ENCODE measurements at regions not wholly inside any gene's neighbourhood (a gene's known extent, or its start where the extent isn't known, plus 50 kb on each side); places are given as distances from the start of the nearest gene placed in this dataset.

DNA sequence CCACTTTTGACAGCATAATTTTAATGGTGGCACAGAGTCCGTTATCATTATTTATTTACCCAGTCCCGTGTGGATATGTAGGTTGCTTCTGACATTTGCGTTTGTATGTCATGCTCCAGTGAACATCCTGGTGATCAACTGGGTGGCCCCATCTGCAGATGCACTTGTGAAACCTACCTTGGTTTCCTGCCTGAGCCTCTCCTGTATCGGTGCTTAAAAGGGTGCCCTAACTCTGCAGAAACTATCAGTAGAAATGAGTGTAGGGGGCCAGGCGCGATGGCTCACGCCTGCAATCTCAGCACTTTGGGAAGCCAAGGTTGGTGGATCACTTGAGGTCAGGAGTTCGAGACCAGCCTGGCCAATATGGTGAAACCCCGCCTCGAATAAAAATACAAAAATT, 92.1 kb upstream of the IER5L start:
- DNase-seq (ENCODE audit: low spot score) = no peak

DNA sequence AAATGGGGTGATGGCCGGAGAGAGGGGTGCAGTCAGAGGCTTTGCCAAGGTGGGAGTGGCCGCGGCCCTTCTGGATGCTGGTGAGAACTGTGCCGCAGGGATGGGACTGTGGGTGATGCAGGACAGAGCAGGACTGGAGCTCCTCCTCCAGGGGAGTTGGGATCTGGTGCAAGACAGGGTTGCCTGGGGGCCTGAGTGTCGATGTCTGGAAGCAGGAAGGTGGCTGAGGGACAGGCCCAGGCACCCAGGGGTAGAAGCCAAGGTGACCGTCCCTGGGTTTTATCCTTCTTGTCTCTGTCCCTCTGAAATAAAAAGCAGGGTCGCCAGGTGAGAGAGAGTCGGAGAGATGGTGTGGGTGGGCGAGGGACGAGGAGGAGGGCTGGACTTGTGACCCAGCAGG, 89.1 kb upstream of the IER5L start:
- no peak for DNase-seq (ENCODE audit: low spot score)

DNA sequence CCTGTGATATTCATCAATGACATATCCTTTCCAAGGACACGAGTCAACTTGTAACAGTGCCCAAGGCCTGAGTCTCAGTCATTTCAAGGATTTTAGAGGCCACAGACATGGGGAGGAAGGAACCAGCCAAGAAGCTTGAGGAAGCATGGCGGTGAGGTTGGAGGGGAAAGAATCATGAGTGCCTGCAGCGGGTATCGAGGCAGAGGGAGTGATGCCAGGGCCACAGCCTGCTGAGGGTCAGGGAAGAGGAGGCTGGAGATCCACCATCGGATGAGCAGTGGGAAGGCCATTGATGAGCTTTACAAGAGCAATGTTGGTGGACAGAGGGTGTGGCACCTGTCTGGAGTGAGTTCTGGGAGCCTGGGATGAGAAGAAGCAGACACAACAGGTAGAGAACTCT, 88.5 kb upstream of the IER5L start:
- DNase-seq (ENCODE audit: low spot score) = no peak

DNA sequence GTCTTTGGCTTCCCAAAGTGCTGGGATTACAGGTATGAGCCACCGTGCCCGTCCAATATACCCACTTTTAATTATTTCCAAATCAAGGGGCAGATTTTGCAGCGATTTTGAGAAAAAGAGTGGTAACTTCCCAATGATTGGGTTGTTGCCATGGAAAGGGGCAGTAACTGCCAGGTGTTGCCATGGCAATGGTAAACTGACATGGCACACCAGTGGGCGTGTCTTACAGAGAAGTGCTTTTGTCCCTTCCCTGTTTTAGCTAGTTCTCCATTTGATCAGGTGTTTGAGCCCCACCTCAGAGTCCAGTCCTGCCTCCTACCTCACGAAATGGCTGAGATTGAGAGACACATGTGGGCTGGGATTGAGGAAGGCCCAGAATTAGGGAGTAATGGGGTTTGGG, 86.3 kb upstream of the IER5L start:
- no peak for DNase-seq (ENCODE audit: low spot score)

DNA sequence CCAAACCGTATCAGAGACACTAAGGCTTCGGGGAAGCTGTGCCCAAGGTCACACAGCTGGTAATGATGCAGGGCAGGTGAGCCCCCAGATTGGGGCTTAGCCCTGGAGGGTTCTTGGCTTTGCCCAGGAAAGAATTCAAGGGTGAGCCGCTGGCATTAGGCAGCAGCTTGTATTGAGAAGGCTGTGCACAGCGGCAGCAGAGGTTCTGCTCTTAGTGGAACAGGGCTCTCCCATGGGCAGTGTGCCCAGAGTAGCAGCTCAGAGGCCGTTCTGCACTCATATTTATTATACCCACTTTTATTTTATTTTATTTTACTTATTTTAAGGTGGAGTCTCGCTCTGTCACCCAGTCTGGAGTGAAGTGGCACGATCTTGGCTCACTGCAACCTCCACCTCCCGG, 85.8 kb upstream of the IER5L start:
- DNase-seq (ENCODE audit: low spot score) = no peak

DNA sequence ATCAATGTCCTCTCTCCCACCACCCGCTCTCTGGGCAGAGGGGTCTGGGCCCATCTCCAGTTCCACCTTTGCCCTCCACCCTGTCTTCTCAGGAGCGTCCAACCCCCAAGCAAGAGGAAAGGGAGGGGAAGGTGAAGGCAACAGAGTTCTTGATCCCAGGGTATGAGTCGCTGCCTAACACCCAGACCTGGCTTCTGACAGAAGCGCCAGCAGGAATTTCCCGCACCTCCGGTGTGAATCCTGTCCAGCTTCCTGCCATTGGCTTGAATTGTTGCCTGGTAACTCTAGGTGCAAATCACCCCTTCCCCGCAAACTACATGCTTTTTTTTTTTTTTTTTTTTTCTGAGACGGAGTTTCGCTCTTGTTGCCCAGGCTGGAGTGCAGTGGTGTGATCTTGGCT, 84.2 kb upstream of the IER5L start:
- DNase-seq (ENCODE audit: low spot score) = no peak

DNA sequence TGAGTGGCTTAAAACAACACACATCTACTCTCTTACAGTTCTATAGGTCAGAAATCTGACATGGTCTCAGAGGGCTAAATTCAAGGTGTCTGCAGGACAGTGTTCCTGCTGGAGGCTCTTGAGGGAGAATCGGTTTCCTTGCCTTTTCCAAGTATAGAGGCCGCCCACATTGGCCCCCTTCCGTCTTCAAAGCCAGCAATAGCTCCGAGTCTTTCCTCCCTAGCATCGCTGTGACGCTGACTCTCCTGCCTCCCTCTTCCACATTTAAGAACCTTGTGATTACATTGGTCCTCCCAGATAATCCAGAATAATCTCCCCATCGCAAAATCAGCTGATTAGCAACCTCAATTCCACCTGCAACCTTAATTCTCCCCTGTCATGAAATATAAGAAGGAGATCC, 81.3 kb upstream of the IER5L start:
- no peak for DNase-seq (ENCODE audit: low spot score)

DNA sequence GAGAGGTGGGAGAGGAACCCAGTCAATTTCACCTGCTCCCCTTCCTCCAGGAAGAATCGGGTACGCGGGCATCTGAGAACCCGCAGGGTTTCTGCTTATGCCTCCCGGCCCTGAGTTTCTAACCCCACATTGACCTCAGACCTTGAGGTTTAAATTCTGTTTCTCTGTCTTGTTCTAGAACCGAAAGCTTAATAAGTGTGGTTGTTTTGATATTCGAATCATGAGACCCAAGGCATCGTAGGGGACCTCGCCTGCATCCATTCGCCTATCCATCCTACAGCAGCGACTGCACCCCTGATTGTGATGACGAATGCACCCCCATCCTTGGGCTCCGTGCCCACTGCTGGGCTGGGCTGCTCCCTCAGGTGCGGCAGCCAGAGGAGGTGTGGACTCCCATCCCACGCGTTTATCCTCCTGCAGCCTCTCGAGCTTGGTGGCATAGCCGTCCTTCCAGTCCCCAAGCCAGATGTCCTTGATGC, 80.8 kb upstream of the IER5L start:
- DNase-seq (ENCODE audit: low spot score) = no peak

DNA sequence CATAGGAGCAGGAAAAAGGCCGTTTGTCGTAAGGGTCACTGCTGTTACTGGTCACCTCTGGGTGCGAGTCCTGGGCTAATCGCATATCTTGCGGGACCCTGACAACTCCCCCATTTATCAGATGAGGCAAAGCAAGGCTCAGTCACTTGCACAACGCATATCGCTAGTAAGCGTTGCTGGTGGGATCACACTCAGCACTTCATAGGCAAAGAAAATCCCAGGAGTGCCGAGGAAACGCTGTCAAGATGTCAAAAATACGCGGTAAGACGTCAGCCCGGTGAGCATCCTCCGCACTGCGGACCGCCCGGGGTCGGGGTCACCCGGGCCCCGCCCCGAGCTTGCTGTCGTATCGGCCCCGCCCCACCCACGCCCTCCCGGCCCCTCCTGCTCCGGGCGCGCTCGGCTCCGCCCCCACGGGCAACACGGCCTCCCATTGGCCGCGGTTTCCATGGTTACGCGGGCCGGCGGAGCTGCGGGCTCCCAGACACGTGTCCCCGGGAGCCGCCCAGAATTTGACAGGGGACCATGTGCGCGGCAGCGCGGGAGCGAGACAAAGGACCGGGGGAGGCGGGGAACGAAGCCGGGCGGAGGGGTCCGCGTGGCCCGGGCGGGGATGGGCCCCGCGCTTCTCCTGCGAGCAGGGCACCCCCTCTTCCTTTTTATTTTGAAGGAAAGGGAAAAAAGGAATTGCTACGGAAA, 80.2 kb upstream of the IER5L start:
- DNase-seq (ENCODE audit: low spot score) = peak; percentile 98

DNA sequence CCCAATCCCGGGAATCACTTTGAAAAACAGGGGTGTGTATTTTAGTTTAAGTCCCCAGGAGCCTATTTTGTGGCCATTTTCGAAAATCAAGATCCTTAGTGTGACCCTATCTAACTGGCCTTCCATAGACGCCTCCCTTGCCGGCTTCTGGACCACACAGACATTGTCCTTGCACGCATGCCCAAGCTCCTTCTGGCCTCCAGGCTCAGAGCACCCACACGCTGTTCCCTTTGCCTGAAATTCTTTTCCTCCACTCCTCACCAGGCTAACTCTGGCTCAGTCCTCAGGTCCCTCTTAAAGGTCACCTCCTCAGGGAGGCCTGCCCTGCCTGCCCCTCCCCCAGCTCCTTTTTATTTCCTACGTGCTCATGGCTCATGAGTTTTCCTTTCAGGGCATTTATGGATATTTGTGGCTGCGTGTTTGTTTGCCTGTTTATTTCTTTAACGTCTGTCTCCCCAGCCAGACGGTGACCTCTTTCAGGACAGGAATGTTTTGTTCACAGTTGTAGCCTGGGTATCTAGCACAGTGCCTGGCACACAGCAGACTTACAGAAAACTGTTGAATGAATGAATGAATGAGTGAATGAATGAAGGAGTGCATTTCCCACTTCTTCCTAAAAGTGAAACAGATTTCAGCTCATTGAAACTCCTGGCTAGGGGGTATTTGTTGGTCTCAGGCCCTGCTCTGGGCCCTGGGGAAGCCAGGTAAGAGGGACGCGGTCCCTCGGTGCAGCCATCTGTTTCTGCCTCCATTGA, 79.1 kb upstream of the IER5L start:
- no peak for DNase-seq (ENCODE audit: low spot score)

DNA sequence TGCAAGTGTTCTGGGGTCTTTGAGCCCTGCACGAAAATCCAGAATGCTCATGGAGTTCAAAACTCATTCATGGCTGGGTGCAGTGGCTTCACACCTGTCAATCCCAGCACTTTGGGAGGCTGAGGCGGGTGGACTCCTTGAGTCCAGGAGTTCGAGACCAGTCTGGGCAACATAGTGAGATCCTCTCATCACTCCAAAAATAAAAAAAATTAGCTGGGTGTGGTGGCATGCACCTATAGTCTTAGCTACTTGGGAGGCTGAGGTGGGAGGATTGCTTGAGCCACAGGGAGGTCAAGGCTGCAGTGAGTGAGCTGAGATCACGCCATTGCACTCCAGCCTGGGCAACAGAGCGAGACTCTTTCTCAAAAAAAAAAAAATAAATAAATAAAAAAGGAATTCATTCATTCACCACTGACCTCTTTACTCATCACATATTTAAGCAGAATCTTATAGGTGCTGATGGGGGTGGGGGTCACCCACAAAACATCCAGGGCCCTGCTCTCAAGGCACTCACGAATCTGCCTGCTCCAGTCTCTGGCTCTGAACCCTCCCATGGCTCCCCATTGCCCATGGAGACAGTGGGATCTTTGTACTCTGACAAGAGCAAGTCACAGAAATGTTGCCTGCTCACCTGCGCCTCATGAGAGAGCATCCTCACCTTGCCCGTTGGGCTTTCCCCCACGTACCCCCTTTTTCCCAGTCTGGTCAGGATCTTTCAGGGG, 76.7 kb upstream of the IER5L start:
- DNase-seq (ENCODE audit: low spot score) = no peak

DNA sequence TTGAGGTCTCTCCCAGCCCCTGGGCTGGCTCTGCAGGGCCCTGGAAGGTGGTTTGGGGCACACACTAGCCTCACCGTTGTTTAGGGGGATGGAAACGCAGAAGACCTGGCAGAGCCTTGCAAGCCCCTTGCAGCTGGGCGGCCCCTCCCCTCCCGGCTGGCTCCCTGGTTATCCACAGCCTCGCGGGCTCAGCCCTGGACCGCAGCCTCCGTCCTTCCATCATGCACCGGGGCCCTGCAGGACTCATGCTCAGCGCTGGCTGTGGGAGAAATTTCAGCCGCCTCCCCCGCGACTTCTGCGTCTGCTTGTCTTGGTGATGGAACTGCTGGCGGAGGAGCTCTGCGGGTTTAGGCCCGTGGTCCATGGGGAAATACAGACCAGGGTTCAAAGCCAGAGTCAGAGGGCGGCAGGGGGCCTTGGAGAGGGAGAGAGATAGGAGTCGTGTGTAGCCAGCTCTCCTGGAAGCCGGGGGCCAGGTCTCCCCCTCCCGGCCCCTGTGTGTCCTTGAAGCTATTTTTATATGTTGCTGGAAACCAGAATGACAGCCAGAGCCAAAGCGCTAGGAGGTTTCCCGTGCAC, 75.8 kb upstream of the IER5L start:
- peak; percentile 22 for DNase-seq (ENCODE audit: low spot score)

DNA sequence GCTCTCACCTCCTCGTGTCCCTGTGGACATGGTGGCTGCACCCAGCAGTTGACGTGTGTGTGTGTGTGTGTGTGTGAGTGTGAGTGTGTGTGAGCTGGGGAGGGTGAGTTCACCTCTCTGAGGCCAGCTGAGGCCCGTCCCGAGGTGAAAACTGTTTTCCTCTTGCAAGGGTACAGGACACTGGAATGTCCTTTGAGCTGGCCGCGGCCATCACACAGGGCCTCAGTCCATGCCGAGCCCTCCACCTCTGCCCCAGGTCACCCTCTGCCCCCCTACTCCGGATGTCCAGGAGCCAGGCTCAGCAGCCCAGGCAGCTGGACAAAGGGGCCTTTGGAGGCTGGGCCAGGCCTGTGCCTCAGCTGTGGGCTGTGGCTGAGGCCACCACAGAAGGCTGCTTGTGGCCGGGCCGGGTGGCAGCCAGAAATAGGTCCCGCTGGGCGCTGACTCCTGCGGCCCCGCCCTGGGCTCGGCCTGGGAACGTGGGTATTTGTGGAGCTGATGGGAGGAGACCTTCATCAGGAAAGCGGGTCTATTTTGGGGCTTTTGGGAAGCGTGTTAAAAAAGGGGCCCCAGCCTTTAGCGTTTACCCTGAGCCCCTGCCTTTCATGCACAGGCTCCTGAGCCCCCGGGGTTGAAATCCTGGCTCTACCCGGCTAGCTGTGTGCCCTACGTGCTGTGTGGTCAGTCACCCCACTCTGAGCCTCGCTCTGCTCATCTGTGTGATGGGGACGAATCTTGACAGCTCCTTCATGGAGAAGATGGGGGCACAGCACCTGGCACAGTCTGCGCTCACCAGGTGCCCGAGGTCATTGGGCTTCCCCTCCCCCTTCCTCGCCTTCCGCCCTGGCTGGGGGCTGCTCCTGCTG, 75.1 kb upstream of the IER5L start:
- no peak for DNase-seq (ENCODE audit: low spot score)

DNA sequence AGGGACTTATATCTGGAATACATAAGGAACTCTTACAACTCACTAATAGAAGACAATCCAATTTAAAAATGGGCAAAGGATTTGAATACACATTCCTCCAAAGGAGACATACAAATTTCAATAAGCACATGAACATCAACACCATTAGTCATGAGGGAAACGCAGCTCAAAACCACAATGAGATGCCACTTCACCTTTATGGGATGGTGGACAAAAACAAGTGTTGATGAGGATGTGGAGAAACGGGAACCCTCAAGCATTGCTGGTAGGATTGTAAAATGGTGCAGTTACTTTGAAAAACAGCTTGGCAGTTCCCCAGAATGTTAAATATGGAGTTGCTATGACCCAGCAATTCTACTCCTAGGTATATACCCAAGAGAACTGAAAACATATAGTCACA, 72.7 kb upstream of the IER5L start:
- no peak for DNase-seq (ENCODE audit: low spot score)

DNA sequence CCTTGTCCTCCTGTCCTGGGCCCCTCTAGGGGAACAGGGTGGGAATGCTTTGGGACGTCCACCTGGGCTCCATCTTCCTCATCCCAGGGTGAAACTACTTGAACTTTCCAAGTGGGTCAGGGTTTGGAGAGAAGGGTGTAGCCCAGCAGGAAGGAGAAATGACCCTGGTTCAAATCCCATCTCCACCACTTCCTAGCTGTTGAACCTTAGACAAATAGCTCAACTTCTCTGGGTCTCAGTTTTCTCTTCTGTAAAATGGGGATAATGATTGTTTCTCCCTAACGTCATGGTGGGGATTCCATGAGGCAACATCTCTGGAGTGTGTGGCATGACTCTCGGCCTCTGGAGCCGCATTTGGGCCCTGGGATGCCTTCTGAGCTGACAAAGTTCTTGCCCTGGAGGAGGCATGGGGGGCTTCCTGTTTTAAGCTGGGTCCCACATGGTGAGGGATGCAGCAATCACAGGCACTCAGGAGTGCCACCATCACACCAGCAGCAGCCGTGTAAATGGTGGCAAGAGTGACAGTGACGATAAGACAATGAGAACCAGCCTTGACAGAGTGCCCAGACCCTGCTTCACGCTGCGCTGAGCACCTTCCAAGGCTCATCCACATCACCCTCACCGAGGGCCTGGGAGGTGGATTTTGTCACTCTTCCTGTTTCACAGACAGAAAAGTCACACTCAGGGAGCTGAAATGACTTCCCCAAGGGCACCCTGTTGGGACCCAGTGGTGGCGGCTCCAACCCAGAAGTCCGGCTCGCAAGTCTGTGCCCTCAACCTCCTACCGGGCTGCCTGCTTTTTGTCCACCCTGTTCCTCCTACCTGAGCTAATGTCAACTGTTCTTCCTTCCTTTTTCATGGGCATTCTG, 69.5 kb upstream of the IER5L start:
- no peak for DNase-seq (ENCODE audit: low spot score)

DNA sequence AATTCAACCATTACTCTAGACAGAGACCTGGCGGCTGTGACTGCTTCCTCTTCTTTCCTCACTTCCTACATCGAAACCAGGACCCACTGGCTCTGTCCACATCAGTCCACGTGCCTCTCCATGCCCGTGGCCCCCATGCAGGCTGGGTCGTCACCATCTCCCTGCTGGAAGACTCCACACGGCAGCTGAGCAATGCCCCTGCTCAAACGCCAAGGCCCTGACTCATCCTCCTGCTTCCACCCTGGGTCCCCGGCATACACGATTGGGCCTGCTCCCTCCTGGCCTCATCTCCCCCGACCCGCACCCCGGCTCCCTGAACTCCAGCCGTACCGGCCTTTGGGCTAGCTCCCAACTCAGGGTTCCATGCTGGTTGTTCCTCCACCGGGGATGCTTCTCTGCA, 67.2 kb upstream of the IER5L start:
- no peak for DNase-seq (ENCODE audit: low spot score)

DNA sequence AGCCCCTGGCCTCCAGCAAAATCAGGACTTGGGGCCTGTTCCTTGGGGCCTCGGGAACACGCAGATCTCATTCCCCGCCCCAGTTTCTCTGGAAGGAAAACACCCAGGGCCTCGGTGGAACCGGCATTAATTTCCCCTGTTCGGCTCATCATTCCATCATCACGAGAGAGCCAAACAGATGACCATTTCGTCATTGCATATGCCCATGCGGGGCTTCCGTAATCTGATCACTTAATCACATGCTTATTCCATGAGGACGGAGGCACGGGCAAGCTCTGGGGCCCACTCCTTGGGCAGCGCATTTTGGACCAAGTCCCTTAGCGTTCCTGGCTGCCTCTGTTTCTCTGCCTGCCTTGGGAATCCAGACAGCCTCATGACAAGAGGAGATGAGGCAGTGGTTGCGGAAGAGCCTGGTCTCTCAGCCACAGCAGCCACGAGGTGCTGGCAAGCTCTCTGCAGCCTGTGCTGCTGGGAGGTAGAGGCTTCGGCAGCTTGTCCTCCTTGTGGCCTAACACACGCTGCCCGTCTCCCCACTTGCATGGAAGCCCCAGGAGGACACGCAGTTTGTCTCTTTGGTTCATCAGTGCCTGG, 65.0 kb upstream of the IER5L start:
- DNase-seq (ENCODE audit: low spot score) = peak; percentile 54

DNA sequence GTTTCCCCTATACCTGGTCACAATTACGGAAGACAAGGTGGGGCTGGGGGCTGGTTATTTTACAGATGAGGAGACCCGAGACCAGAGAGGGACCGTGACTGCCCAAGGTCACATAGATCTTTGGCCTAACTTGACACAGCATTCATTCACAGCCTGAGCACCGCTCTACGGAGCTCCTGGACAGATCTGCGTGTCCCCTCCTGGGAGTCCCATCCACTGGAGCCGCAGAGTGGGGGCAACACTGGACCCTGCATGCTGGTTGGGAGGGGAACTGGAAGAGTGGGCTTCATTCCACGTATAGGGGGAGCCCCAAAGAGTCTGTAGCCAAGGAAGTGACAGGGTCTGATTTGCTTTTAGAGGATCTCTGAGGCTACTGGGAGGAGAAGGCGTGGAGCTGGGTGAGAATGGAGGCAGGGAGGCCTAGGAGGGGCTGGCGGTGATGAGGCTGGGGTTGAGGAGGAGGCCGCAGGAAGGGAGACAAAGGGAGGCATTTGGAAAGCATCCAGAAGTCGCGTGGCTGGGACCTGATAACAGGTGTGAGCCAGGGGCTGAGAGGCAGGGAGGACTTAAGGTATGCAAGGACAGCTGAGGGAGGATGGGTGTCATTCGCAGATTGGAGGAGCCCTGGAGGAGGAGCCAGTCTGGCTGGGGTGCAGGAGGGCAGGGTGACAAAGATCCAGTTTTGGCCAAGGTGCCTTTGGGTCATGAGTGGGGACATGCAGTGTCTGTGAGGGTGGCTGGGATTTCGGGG, 64.3 kb upstream of the IER5L start:
- no peak for DNase-seq (ENCODE audit: low spot score)

DNA sequence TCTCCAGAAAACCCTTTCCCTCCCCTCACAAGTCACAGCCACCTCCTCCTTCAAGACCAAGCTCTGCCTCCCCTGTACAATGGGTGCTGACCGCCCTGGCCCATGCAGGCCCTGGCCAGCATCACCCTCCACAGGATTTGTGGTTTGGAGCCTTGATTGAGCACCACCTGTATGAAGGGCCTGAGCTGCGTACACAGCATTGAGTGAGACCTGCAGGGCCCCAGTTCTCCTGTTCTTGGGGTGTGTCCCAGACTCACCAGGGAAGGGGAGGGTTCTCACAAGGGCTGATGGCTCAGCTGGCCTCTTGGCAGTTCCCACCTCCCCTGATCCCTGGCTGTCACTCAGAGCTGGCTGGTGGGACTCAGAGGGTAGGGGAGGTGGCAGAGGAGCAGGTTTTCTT, 63.7 kb upstream of the IER5L start:
- DNase-seq (ENCODE audit: low spot score) = no peak
